Fibroblast of mammary gland (primary cell): ENCODE measurements at regions not wholly inside any gene's neighbourhood (a gene's known extent, or its start where the extent isn't known, plus 50 kb on each side); places are given as distances from the start of the nearest gene placed in this dataset.
A peak's percentile ranks its signal among the peaks of the same experiment; 100 is the strongest.

Experiments used
- DNase-seq: peaks from one replicate; pipeline ENCODE4 v3.0.0-alpha.2; 2010; ENCODE audit warnings: low read depth
- H3K4me3 ChIP-seq: 2 replicates; pipeline ENCODE4 v1.5.1; 2011; ENCODE audit warnings: low read depth, mild to moderate bottlenecking, low read length, moderate library complexity; ENCODE audit not compliant: control insufficient read depth
- TF ChIP-seq, protein P1 (sequence below): conservative IDR thresholded peaks from 2 replicates; pipeline ENCODE4 v1.5.1; 2011; ENCODE audit warnings: low read depth, low read length, inconsistent platforms; ENCODE audit not compliant: control insufficient read depth, insufficient read depth

DNA sequence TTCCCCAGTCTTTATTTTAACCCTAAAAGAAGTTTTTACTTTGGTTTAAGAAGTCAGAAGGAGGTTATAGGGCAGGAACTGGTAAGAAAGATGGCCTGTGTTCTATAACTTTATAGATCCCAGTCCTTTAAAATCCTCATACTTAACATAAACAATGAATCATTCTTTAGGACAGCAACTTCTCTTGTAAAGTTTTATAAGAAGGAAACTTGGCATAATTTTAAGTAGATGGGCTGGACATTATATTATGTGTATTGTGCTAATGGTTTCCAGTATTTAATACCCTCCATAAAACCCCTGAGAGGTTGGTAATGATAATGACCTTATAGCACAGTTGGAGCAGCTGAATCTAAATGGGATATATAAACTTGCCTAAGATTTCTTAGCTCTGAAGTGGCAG is 247.2 kb downstream of the FAM170A start:
- no peak for DNase-seq
- TF ChIP-seq, protein P1, sequence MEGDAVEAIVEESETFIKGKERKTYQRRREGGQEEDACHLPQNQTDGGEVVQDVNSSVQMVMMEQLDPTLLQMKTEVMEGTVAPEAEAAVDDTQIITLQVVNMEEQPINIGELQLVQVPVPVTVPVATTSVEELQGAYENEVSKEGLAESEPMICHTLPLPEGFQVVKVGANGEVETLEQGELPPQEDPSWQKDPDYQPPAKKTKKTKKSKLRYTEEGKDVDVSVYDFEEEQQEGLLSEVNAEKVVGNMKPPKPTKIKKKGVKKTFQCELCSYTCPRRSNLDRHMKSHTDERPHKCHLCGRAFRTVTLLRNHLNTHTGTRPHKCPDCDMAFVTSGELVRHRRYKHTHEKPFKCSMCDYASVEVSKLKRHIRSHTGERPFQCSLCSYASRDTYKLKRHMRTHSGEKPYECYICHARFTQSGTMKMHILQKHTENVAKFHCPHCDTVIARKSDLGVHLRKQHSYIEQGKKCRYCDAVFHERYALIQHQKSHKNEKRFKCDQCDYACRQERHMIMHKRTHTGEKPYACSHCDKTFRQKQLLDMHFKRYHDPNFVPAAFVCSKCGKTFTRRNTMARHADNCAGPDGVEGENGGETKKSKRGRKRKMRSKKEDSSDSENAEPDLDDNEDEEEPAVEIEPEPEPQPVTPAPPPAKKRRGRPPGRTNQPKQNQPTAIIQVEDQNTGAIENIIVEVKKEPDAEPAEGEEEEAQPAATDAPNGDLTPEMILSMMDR: no peak
- no peak overlapping the region for H3K4me3 ChIP-seq

DNA sequence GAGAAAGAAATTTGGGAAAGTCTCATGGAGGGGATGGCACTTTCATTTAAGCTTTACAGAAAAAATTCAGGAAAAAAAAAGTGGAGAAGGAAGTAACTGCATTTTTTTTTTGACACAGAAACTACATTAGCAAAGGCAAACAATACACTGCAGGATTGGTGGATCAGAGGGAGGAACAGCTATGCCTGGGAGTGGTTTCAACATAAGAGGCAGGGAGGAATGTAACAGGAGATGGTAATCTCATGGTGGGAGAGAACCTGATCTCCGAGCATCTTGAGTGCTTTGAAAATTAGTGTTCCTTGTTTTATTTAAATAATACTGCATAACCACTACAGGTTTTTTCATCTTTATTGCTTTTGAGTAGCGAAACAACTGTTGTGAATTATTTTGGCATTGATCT is 249.4 kb downstream of the FAM170A start:
- no peak overlapping the region for H3K4me3 ChIP-seq

DNA sequence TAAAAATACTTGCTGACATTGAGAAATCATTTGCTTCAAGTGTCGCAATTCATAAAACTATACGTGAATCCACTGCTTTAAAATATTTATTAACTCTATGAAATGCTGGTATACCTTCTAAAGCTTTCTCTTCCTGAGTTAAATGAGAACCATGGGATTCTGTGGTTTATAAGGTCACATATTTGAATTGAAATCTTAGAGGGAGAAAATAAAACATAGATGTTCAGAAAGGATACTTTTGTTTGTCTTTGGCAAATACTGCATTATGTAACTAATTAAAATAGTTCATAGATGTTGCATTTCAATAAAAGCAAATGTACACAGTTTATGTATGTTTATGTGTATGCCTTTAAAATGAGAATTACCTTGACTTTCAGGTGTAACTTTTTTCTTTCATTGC is 250.1 kb downstream of the FAM170A start:
- no peak overlapping the region for H3K4me3 ChIP-seq
- DNase-seq: no peak
- TF ChIP-seq, protein P1: no peak

More for the DNA sequence above, 249.4 kb downstream of the FAM170A start:
- TF ChIP-seq, protein P1: no peak
- no peak for DNase-seq

DNA sequence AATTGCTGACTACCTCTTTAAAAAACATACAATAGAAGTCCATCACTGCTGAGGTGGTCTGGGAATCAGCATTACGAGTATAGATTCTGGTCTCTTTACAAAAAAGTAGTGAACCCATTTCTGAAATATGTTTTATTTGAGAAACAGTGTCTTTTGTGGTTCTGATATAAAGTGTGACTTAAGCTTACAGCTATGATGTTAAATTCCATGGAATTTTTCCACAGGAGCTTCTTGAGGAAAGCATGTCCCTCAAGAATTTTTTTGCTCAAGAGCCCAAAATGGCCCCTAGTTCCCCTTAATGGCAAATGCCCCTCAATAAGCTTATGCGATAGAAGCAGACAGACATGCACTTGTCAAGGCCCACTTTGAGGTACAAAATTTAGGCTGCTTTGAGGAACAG is 265.7 kb downstream of the FAM170A start:
- DNase-seq: no peak
- TF ChIP-seq, protein P1: no peak
- H3K4me3 ChIP-seq: no peak overlapping the region

DNA sequence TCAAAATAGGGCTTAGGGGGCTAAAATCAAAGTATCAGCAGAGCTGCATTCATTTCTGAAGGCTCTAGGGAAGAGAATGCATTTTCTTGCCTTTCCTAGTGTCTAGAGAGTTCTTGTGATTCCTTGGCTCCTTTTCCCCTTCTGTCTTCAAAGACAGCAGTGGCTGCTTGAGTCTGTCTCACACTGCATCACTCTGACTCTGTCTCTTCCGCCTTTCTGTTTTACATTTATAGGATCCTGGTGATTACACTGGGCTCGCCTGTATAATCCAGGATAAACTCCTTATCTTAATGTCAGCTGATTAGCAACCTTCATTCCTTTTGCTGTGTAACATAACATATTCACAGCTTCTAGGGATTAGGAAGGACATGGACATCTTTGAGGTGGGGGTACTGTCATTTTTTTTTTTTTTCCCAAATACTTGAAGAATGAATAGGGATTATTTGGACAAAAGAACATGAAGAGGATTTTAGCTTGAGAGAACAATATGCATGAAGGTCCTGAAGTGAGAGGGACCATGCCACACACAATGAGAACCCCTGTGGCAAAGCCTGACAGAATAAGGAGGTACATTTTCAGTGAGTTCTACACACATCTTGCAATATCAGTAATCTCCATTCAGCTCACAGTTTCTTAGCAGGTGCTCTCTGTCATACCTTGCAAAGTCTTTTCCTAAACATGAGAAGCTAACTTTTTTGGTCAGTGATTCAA is 267.6 kb downstream of the FAM170A start:
- TF ChIP-seq, protein P1: no peak
- no peak overlapping the region for H3K4me3 ChIP-seq
- DNase-seq: no peak

DNA sequence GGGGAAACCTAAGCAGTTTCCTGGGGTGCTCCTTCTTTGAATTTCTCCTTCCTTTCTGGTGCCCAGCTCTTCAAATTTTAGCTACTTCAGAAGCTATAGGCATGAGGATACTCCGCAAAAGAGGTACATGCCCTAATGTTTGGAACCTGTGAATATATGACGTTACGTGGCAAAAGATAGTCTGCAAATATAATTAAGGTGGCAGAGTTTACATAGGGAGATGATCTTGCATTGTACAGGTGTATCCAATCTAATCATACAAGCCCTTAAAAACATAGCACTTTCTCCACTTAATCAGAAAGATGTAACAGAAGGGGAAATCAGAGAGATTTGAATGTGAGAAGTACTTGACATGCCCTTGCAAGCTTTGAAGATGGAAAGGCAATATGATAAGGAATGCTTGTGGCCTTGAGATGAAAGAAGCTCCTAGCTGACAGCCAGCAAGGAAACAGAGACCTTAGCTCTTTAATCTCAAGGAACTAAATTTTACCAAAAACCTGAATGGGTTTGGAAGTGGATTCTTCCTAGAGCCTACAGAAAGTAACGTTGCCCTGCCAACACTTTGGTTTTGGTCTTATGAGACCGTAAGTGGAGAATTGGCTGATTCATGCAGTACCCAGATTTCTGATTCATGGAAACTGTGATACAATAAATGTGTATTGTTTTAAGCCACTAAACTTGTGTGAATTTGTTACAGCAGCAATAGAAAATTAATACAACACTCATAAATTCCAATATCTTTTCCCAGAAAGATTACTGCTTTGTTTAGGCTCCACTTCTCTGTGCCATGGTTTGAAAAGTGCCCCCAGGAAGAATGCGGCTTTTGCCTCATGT is 268.4 kb downstream of the FAM170A start:
- TF ChIP-seq, protein P1: no peak
- peak; percentile 2 for DNase-seq
- H3K4me3 ChIP-seq: no peak overlapping the region
